GM18508 (cell line): ENCODE measurements at regions not wholly inside any gene's neighbourhood (a gene's known extent, or its start where the extent isn't known, plus 50 kb on each side); places are given as distances from the start of the nearest gene placed in this dataset.

ENCODE experiments used
- ATAC-seq: cut with Tn5 transposase; IDR thresholded peaks from one replicate; pipeline ENCODE4 v1.9.1; 2021; ENCODE audit warnings: moderate number of reproducible peaks; ENCODE audit not compliant: insufficient read depth, unreplicated experiment

- no peak for ATAC-seq
These were observed 228.8 kb downstream of the SMARCA2 start for GRCh38 chr9:2243666-2244555.

- ATAC-seq = no peak
These were observed 232.2 kb downstream of the SMARCA2 start for GRCh38 chr9:2247340-2247739.

GRCh38 chr9:2248768-2249265 lies 233.7 kb downstream of the SMARCA2 start:
- ATAC-seq = no peak

- ATAC-seq = no peak
These were observed 238.8 kb downstream of the SMARCA2 start for GRCh38 chr9:2253636-2254580.

- ATAC-seq = no peak
These were observed 240.0 kb downstream of the SMARCA2 start for GRCh38 chr9:2255128-2255527.

GRCh38 chr9:2257248-2257929 lies 242.2 kb downstream of the SMARCA2 start:
- no peak for ATAC-seq

GRCh38 chr9:2260417-2261306 lies 245.5 kb downstream of the SMARCA2 start:
- ATAC-seq = no peak

GRCh38 chr9:2261421-2262103 lies 246.4 kb downstream of the SMARCA2 start:
- ATAC-seq = no peak

- no peak for ATAC-seq
These were observed 247.4 kb downstream of the SMARCA2 start for GRCh38 chr9:2262386-2263071.

GRCh38 chr9:2263111-2263510 lies 248.0 kb downstream of the SMARCA2 start:
- no peak for ATAC-seq

- no peak for ATAC-seq
These were observed 248.5 kb downstream of the SMARCA2 start for GRCh38 chr9:2263665-2264064.

GRCh38 chr9:2264081-2264480 lies 248.9 kb downstream of the SMARCA2 start:
- ATAC-seq = no peak

- ATAC-seq = no peak
These were observed 252.1 kb downstream of the SMARCA2 start for GRCh38 chr9:2267181-2267745.

GRCh38 chr9:2269778-2270177 lies 254.6 kb downstream of the SMARCA2 start:
- ATAC-seq = no peak

GRCh38 chr9:2270565-2270964 lies 255.4 kb downstream of the SMARCA2 start:
- ATAC-seq = no peak

- no peak for ATAC-seq
These were observed 256.3 kb downstream of the SMARCA2 start for GRCh38 chr9:2271426-2271825.

GRCh38 chr9:2274762-2275161 lies 259.6 kb downstream of the SMARCA2 start:
- no peak for ATAC-seq

- no peak for ATAC-seq
These were observed 261.1 kb downstream of the SMARCA2 start for GRCh38 chr9:2276296-2276695.
